ENCODE measurements at regions not wholly inside any gene's neighbourhood (a gene's known extent, or its start where the extent isn't known, plus 50 kb on each side); places are given as distances from the start of the nearest gene placed in this dataset.

GRCh38 chr15:25512957-25513356, 74.1 kb upstream of the UBE3A start:
- H4K20me1 ChIP-seq (ENCODE audit: insufficient read depth, low read length) = no peaks in the 10 kb centered on the region
- no peak overlapping the region for H3K4me2 ChIP-seq (ENCODE audit: insufficient read depth, low read length)
- no peaks in the 10 kb centered on the region for H3K27me3 ChIP-seq (ENCODE audit: insufficient read depth, low read length, poor library complexity)
- no peak for ATAC-seq (ENCODE audit: insufficient read depth, low read depth)
- H3K36me3 ChIP-seq (ENCODE audit: insufficient read depth, low read length) = no peaks in the 10 kb centered on the region
- no peaks in the 10 kb centered on the region for H3K9me3 ChIP-seq (ENCODE audit: insufficient read depth, low read length, severe bottlenecking)
- DNase-seq = no peak
- H3K4me1 ChIP-seq (ENCODE audit: insufficient read depth, low read length) = no peaks in the 10 kb centered on the region
- H2AFZ ChIP-seq (ENCODE audit: low read depth, low read length) = no peak overlapping the region
- no peak overlapping the region for H3K9ac ChIP-seq (ENCODE audit: low read depth, low read length)
- TF ChIP-seq CTCF (IDR thresholded peaks at IDR 0.05; ENCODE audit: borderline replicate concordance, extremely low read depth, low read length, poor library complexity, severe bottlenecking) (no peak), EZH2 (IDR thresholded peaks at IDR 0.05; ENCODE audit: borderline replicate concordance, low read depth, low read length, severe bottlenecking) (no peak)
- H3K79me2 ChIP-seq (ENCODE audit: insufficient read depth, low read length) = no peaks in the 10 kb centered on the region
- H3K4me3 ChIP-seq (ENCODE audit: low read depth in 1 of 2, low read length in 2 of 2) = no peak overlapping the region
- no peak overlapping the region for H3K27ac ChIP-seq (ENCODE audit: low read length)

- H2AFZ ChIP-seq (ENCODE audit: low read depth, low read length) = no peak overlapping the region
- DNase-seq (no peak), ATAC-seq (ENCODE audit: insufficient read depth, low read depth) (no peak)
Measured at GRCh38 chr15:25510146-25510545, 71.3 kb upstream of the UBE3A start.

GRCh38 chr15:25509703-25510102, 70.9 kb upstream of the UBE3A start:
- Histone ChIP-seq H3K36me3 (ENCODE audit: insufficient read depth, low read length) (no peaks in the 10 kb centered on the region), H3K4me1 (ENCODE audit: insufficient read depth, low read length) (no peaks in the 10 kb centered on the region), H2AFZ (ENCODE audit: low read depth, low read length) (no peak overlapping the region), H3K27ac (ENCODE audit: low read length) (no peak overlapping the region), H3K4me2 (ENCODE audit: insufficient read depth, low read length) (no peak overlapping the region), H3K79me2 (ENCODE audit: insufficient read depth, low read length) (no peaks in the 10 kb centered on the region), H3K9me3 (ENCODE audit: insufficient read depth, low read length, severe bottlenecking) (no peaks in the 10 kb centered on the region), H3K4me3 (ENCODE audit: low read depth in 1 of 2, low read length in 2 of 2) (no peak overlapping the region), H3K9ac (ENCODE audit: low read depth, low read length) (no peak overlapping the region), H3K27me3 (ENCODE audit: insufficient read depth, low read length, poor library complexity) (no peaks in the 10 kb centered on the region), H4K20me1 (ENCODE audit: insufficient read depth, low read length) (no peaks in the 10 kb centered on the region)
- DNase-seq (no peak), ATAC-seq (ENCODE audit: insufficient read depth, low read depth) (no peak)
- TF ChIP-seq EZH2 (IDR thresholded peaks at IDR 0.05; ENCODE audit: borderline replicate concordance, low read depth, low read length, severe bottlenecking) (no peak), CTCF (IDR thresholded peaks at IDR 0.05; ENCODE audit: borderline replicate concordance, extremely low read depth, low read length, poor library complexity, severe bottlenecking) (no peak)

More at GRCh38 chr15:25510146-25510545, 71.3 kb upstream of the UBE3A start:
- Histone ChIP-seq H3K27ac (ENCODE audit: low read length) (no peak overlapping the region), H3K4me3 (ENCODE audit: low read depth in 1 of 2, low read length in 2 of 2) (no peak overlapping the region), H3K4me1 (ENCODE audit: insufficient read depth, low read length) (no peaks in the 10 kb centered on the region), H3K9me3 (ENCODE audit: insufficient read depth, low read length, severe bottlenecking) (no peaks in the 10 kb centered on the region), H4K20me1 (ENCODE audit: insufficient read depth, low read length) (no peaks in the 10 kb centered on the region), H3K9ac (ENCODE audit: low read depth, low read length) (no peak overlapping the region), H3K27me3 (ENCODE audit: insufficient read depth, low read length, poor library complexity) (no peaks in the 10 kb centered on the region), H3K4me2 (ENCODE audit: insufficient read depth, low read length) (no peak overlapping the region), H3K36me3 (ENCODE audit: insufficient read depth, low read length) (no peaks in the 10 kb centered on the region), H3K79me2 (ENCODE audit: insufficient read depth, low read length) (no peaks in the 10 kb centered on the region)
- no peak for TF ChIP-seq EZH2 (IDR thresholded peaks at IDR 0.05; ENCODE audit: borderline replicate concordance, low read depth, low read length, severe bottlenecking)
- no peak for TF ChIP-seq CTCF (IDR thresholded peaks at IDR 0.05; ENCODE audit: borderline replicate concordance, extremely low read depth, low read length, poor library complexity, severe bottlenecking)
